WI38 (cell line): ENCODE measurements at regions not wholly inside any gene's neighbourhood (a gene's known extent, or its start where the extent isn't known, plus 50 kb on each side); places are given as distances from the start of the nearest gene placed in this dataset.

ENCODE experiments used
- H3K4me3 ChIP-seq: 2 replicates; pipeline ENCODE4 v1.5.1; 2011; ENCODE audit warnings: low read depth, mild to moderate bottlenecking, control low read depth, low read length
- CTCF ChIP-seq: IDR thresholded peaks from 2 replicates; pipeline ENCODE4 v1.5.1; 2012; ENCODE audit warnings: low read depth, mild to moderate bottlenecking, control low read depth, low read length

DNA sequence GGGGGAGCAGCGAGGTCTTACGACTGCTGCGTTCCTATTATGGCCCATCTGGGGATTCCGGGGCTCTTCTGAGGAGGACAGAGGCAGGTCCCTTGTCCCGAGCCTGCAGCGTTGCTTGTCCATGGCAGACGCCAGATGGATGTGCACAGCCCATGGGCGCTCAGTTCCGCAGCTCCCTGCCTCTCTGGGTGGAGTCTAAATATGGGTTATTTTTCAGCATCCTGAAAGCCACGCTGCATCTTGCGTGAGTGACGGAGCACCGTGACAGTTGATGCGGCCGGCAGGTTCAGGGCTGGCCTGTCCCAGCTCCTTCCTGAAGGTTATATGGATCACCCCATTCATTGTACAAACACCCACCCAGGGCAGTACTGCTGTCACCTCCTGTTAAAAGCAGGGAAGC is 1169.4 kb downstream of the BRD1 start:
- H3K4me3 ChIP-seq = no peak overlapping the region
- TF ChIP-seq CTCF = no peak

GRCh38 chr22:48654492-48654891 is 1173.2 kb downstream of the BRD1 start:
- no peak for TF ChIP-seq CTCF
- H3K4me3 ChIP-seq = no peak overlapping the region

DNA sequence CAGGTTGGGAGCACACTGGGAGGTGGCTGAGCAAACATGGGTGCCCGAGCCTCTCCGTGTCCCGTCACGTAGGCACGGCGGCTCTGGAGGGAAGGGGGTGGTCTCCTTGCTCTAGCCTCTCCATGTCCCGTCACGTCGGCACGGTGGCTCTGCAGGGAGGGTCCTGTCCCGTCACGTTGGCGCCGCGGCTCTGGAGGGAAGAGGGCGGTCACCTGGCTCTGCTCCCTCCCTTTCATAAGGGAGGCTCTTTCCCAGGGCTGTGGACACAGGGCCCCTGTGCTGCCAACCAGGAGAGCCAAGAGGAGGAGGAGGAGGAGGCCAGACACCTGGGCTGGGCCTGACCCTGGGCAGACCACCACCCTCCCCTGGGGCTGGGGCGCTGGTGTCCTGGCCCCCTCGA is 1173.7 kb downstream of the BRD1 start:
- no peak for TF ChIP-seq CTCF

GRCh38 chr22:48653306-48653705 is 1174.4 kb downstream of the BRD1 start:
- no peak for TF ChIP-seq CTCF
- H3K4me3 ChIP-seq = no peak overlapping the region

More for the DNA sequence above, 1173.7 kb downstream of the BRD1 start:
- H3K4me3 ChIP-seq = no peak overlapping the region

DNA sequence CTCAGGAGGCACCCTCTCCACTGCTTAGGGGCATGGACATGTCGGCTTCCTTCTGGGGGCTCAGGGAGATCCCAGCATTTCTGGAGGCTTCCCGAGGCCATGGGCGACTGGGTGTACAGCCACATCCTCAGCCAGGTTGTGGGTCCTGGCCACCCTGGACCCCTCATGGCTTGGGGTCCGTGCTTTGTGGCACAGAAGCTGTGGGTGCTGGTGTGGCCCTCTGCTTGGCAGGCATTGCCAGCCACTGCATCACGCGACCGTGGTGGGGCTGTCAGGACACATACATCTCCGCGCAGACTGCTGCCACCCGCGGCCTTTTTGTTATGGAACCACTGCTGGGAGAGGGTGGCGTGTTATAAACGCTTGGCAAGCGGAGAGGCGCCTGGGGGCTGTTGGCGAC is 1174.9 kb downstream of the BRD1 start:
- H3K4me3 ChIP-seq = no peak overlapping the region
- no peak for TF ChIP-seq CTCF

DNA sequence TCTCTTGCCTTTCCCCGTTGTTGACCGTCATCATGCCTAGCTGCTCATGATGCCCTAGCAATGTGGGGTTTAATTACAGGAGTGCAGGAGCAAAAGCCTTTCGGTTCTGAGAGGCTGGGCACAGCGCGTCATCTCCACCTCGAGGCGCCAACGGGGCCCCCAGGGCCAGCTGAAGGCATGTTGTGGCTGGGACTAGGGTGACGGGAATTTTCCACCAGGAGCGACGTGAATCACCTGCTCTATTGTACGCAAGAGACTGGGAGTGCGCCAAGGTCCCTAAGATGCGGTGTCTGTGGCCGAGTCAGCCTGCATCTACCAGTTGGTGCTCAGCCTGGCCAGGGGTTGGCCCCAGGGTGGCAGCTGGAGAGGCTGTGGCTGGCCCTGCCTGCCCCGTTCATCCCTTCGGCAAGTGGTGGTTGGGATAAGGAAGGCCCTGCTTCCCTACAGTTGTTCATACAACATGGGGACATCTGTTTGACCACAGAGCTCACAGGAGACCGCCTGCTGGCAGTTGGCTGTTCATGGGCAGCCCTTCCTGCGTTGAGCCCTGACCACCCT is 1175.6 kb downstream of the BRD1 start:
- TF ChIP-seq CTCF = no peak
- no peak overlapping the region for H3K4me3 ChIP-seq

DNA sequence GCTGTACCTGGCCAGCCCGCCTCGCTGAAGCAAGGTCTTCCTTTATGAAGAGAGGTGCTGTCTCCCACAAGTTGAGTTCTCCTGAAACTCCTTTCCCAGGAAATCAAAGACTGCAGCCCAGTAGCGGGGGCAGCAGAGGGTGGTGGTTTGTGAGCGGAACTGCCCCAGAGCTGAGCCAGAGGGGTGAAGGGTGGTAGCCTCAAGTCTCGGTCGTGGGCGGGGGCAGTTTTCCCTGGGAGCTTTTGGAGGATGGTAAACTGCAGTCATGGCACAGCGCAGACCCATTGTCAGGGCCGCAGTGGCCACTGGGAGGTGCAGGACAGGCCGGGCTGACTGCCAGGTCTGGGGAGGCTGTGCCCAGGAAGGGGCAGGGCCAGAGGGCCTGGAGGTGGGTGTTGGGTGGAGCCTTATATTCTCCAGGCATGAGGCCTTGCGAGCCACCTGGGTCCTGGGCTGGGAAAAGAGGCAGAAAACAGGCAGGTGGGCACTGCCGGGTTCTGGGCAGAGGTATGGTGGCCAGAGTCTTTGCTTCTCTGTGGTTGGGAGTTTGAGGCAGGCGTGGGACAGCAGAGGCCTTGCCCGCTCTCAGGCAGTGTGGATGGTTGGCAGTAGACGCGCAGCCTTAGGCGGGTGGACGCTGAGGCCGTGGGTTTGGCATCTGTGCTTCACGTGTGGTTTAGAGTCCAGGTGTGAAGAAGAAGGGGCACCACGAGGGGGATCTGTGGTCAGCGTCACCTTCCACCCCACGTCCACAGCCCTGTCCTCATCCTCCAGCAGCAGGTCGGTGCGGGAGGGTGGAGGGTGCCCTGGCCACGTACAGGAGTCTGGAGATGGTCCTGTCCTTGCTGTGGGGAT is 1176.4 kb downstream of the BRD1 start:
- no peak overlapping the region for H3K4me3 ChIP-seq
- no peak for TF ChIP-seq CTCF
